GM18909 (cell line): ENCODE measurements at regions not wholly inside any gene's neighbourhood (a gene's known extent, or its start where the extent isn't known, plus 50 kb on each side); places are given as distances from the start of the nearest gene placed in this dataset.

ENCODE experiments used
- ATAC-seq: cut with Tn5 transposase; IDR thresholded peaks from one replicate; pipeline ENCODE4 v1.9.1; 2021; ENCODE audit warnings: mild to moderate bottlenecking; ENCODE audit not compliant: unreplicated experiment, poor library complexity

- no peak for ATAC-seq
These were observed 478.8 kb downstream of the LRIG3 start for GRCh38 chr12:58441483-58441882.

DNA sequence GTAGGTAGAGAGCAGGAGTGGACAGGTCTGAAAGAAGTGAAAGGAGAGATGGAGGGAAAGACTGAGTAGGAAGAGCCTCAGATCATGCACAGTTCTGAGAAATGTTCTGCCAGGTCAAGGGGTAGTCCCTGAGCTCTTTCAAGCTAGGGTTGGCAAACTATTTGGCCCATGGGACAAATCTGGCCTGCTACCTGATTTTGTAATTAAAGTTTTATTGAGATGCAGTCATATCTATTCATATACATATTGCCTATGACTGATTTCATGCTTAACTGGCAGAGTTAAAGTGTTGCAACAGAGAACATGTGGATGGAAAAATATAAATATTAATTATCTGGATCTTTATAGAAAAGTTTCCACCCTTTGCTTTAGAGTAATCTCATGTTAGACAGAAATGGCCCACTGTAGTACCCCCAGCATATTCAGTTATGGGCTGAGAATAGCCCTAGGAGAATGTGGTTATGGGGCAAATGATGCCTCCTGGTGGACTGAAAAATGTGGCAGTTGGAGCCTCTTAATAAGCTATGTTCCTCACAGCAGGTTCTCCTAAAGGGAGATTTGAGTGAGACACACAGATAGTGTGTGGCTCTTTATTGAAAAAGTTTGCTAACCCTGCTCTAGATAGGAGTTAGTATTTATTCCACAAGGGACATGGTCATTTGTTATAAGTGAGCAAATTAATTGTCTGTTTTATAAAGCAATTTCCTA is 476.9 kb downstream of the LRIG3 start:
- peak; percentile 88 for ATAC-seq

- ATAC-seq = no peak
These were observed 476.3 kb downstream of the LRIG3 start for GRCh38 chr12:58443981-58444371.

- ATAC-seq = no peak
These were observed 469.3 kb downstream of the LRIG3 start for GRCh38 chr12:58450868-58451482.

GRCh38 chr12:58452546-58452945 is 467.8 kb downstream of the LRIG3 start:
- ATAC-seq = no peak

DNA sequence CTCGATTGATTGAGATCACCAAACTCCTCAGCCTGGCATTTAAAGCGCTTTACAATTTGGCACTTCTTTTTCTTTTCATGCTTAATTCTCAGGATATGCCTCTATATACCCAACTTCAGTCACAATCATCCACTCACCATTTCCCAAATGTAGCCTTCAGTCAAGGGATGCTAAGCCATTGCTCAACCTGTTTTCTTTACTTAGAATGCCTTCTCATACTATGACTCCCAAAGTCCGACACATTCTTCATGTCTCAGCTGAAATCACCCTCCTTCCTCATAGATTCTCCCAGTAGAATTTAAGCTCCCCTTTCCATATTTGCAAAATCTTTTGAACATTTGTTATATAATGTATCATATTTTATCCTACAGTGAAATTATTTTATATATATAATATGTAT is 467.0 kb downstream of the LRIG3 start:
- ATAC-seq = no peak

GRCh38 chr12:58455136-58455535 is 465.2 kb downstream of the LRIG3 start:
- no peak for ATAC-seq

GRCh38 chr12:58458102-58458501 is 462.2 kb downstream of the LRIG3 start:
- ATAC-seq = no peak

GRCh38 chr12:58459191-58459590 is 461.1 kb downstream of the LRIG3 start:
- ATAC-seq = no peak

DNA sequence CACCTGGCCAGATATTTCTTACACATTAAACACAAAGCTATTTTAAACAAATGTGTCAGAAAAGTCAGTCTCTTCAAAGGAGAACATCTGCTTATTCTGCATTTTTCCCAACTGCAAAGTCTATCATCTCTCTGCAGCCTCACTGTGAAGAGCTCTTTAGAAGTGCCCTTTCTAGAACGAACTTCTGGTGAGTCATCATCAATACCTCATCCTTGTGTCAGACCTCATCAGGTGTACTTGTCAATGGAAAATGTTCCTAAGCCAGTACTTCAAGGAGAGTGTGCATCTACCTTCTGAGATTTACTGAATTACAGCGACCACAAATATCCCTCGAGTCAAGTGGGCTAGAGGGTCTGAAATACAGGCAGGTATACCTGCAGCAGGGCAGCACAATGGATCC is 457.3 kb downstream of the LRIG3 start:
- no peak for ATAC-seq

- ATAC-seq = no peak
These were observed 454.9 kb downstream of the LRIG3 start for GRCh38 chr12:58465418-58465817.

DNA sequence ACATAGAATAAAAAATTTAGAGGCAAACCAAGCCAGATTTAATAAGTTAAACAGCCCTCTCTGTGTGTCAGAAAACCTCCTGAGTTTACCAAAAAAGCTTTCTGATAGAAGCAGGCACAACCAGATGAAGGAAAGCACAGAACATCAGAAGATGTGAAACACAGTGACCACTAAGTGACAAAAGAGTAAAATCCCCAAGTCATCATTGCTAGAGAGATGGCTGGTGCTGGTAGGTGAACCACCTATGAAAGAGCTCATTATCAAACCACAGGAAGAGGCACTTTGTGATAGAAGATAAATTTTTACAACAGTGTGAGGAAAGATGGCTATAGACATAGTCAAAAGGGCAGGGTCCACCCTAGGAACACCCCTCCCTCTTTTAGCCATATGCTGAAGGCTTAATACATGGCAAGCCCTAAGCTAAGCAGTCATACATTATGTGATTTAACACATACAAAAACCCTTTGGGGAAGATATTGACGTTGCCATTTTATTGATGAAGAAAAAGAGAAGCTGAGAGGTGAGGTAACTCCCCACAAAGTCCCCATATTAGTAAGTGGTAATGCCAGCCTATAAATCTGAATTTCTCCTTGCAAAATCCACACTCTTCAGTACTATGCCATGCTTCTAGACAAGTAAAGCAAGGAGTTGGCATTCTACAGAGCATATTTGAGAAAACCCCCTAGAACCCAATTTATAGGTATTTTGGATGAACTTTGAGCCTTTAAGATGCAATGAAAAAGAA is 449.9 kb downstream of the LRIG3 start:
- ATAC-seq = no peak

GRCh38 chr12:58479401-58479800 is 440.9 kb downstream of the LRIG3 start:
- no peak for ATAC-seq

GRCh38 chr12:58481811-58482210 is 438.5 kb downstream of the LRIG3 start:
- ATAC-seq = no peak

DNA sequence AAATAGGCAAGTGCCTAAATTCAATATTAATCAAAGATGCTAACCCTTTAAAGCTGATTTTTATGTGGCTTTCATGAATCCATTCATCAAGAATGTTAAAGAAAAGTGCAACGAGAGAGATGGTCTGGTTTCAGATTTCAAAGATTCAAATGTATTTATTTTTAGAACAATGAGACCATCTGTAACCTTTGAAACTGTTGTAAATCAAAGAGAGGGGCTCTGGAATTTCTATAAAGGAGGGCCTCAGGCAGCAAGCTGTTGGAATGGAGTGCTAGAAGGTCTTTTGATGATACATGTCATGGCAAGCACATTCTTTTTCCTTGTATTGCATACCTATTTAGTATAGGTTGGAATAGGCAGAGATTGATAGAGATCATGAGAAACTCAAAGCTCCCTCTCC is 433.0 kb downstream of the LRIG3 start:
- ATAC-seq = no peak

DNA sequence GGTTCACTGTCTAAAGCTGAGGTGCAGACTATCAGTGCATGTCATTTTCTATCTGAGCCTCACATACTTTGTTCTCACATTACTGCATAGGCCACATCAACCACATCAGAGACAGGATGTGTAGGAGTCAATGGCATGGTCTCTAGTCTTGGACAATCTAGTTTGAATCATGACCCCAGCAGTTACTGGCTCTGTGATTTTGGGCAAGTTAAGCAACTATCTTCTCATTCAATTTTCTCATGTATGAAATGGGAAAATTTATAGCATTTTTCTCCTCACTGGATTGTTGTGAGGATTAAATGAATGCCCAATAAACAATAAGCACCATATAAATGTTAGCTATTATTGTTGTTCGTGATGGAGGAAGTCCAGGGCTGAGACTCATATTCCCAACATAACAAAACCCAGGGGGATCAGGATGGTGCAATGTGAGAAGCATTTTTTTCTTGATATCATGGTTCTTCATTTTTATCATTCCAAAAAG is 432.6 kb downstream of the LRIG3 start:
- ATAC-seq = no peak

DNA sequence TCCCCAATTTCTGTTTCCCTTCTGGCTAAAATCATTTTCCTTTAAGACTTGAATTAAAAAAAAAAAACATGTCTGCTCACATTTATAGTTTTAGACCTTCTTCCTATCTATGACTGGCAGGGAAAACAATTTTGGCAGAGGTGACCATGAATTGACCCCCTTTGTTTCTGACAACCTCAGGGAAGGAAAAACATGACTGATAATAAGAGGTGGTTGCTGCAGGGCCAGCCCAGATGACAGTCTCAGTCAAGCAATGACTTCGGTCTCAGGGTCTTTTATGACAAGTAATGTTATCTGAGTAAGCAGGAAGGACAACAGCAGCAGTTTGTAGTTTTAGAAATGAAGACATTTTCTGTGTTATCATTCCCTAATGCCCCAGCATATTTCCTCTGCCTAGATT is 430.9 kb downstream of the LRIG3 start:
- ATAC-seq = no peak

GRCh38 chr12:58491306-58491705 is 429.0 kb downstream of the LRIG3 start:
- no peak for ATAC-seq

GRCh38 chr12:58496411-58497190 is 423.7 kb downstream of the LRIG3 start:
- no peak for ATAC-seq

DNA sequence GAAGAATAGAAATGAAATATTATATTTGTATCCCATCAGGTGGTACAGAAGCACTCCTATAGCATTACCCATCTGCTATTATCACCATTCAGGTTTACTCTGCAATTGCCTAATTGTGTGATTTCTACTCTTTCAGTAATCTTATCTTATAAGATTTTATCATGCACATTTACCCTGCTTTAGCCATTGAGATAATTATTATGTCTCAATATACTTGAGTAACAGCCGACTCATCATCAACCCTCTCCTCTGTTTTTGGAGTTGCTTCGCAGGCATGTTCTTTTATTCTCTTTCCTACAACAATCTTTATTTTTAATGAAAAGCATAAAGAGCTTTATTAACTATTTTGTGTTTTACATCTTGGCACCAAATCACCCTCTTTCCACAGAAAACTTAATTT is 419.9 kb downstream of the LRIG3 start:
- ATAC-seq = no peak

DNA sequence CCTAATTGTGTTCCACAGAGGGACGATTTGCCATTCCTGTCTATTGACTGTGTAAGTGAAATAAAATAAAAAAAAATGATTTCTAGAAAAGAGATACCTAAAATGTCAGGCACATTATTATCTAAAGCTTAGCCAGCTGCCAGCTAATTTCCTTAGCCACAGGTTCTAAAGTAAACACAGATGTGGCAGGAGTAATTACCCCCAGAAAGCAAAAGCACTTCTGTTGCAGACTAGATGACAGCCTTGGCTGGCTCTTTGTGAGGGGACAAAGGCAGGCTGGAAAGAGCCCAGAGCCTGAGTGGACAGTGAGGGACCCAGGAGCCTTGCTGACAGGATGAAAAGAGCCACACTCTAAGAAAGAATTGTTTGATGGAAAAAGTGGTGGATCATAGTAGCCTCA is 418.1 kb downstream of the LRIG3 start:
- ATAC-seq = no peak
